ENCODE measurements at regions not wholly inside any gene's neighbourhood (a gene's known extent, or its start where the extent isn't known, plus 50 kb on each side); places are given as distances from the start of the nearest gene placed in this dataset.
"Not testable (repeated sequence)": the region's sequence is repeated elsewhere in the genome, so short reads cannot be mapped to it uniquely, and the experiment has no call there.

GRCh38 chr3:5480190-5480589, 292.7 kb downstream of the EDEM1 start:
- DNase-seq, result no peak

GRCh38 chr3:5485427-5485826, 297.9 kb downstream of the EDEM1 start:
- no peak for DNase-seq

DNA sequence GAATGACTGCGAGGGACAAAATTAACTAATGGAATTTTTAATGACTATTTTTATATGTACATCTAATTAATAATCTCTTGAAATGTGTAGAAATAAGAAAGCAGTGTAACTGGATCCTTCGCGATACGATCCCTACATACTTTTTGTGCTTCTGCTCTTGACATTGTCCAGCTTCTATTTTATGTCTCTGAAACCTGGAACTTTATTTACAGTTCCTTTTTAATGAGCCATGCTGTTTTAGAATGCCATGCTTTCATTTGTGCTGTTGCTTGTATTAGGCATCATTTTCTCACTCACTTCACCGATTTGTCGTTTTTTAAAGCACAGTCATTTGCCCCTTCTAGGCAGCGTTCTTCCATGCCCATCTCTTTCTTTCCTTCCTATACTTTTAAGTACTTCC, 301.3 kb downstream of the EDEM1 start:
- DNase-seq, result no peak

DNA sequence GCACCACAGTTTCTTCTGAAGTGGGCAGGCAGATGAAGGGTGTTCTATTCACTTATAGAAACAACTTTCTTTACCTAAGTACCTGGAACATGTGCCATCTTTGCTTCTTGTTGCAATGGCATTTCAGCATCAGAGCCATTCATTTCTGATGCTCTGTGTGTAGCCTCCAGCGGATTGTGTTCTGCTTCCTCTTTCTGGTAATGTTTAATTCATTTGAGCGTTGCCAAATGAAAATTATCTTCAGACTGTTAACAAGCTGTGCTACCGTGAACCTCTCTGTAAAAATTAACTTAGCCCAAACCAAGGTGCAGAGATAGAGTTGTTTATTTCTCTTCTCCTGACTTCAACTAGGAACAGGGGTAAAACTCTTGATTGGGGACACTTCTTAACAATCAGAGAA, 302.0 kb downstream of the EDEM1 start:
- no peak for DNase-seq

DNA sequence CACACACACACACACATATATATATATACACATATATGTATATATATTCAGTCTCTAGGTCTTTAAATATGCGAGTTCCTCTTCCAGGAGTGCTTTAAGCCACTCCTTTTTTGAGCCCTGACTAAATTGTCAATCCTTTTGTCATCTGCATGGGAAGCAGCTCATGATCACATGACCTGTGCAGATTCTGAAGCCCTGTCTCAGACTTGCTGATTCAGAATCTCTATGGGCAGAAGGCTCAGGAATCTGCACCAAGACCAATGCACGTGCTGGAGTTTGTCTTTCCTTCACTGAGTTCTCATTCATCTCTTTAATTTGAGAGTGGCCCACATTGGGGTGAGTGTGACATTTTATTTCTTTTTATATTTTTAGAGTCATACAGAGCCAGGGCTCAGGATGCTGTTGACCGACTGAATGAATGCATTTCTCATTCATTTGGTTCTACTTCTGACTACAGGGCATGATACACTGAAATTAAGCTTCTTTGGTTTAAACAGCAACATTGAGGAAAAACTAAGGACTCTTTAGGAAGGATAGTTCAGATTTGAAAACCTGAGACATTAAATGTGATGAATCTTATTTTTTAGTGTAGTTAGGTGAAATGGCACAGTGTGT, 307.5 kb downstream of the EDEM1 start:
- DNase-seq, result no peak

GRCh38 chr3:5497497-5497896, 310.0 kb downstream of the EDEM1 start:
- no peak for DNase-seq

GRCh38 chr3:5498981-5499380, 311.5 kb downstream of the EDEM1 start:
- DNase-seq, result no peak

GRCh38 chr3:5499404-5499803, 311.9 kb downstream of the EDEM1 start:
- DNase-seq, result no peak

- DNase-seq, result no peak
These were observed 315.6 kb downstream of the EDEM1 start for GRCh38 chr3:5503136-5503535.

DNA sequence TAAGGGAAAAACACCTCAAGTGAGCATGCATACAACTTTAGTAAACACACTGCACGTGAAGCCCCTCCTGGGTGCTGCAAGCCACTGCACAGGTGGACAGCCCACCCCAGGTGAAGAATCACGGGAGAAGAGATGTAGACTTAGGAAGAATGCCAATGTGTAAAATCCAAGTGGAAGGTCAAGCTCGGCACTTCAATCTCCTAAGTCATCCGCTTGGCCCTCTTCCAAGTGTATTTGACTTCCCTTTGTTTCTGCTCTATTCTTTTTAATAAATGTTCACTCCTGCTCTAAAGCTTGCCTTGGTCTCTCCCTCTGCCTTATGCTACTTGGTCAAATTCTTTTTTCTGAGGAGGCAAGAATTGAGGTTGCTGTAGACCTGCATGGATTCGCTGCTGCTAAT, 316.6 kb downstream of the EDEM1 start:
- DNase-seq, result no peak

- no peak for DNase-seq
These were observed 317.7 kb downstream of the EDEM1 start for GRCh38 chr3:5505163-5505562.

DNA sequence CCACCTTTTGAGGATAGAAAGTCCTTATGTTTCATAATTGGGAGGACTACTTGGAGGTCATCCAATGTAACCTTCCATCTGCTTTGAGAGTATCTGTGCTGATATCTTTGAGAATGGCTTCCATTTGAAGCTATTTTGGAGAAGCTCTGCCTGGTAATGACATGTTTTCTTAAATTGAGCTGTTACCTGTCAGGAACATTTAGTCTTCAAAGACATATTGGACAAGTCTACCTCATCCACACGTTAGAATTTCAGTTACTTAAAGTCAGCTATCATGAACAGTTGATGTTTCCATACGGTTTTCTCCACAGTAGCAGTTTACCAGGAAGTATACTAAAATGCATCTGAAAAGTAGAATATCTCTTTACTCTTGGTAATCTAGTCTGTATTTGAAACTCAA, 318.5 kb downstream of the EDEM1 start:
- DNase-seq, result no peak

GRCh38 chr3:5508860-5509259, 321.4 kb downstream of the EDEM1 start:
- not testable (repeated sequence) for DNase-seq

GRCh38 chr3:5510300-5510699, 322.8 kb downstream of the EDEM1 start:
- DNase-seq, result no peak

- no peak for DNase-seq
These were observed 330.4 kb downstream of the EDEM1 start for GRCh38 chr3:5517921-5518320.

- no peak for DNase-seq
These were observed 332.7 kb downstream of the EDEM1 start for GRCh38 chr3:5520237-5520636.

GRCh38 chr3:5523125-5523524, 335.6 kb downstream of the EDEM1 start:
- DNase-seq, result no peak

GRCh38 chr3:5531039-5531438, 343.5 kb downstream of the EDEM1 start:
- no peak for DNase-seq

DNA sequence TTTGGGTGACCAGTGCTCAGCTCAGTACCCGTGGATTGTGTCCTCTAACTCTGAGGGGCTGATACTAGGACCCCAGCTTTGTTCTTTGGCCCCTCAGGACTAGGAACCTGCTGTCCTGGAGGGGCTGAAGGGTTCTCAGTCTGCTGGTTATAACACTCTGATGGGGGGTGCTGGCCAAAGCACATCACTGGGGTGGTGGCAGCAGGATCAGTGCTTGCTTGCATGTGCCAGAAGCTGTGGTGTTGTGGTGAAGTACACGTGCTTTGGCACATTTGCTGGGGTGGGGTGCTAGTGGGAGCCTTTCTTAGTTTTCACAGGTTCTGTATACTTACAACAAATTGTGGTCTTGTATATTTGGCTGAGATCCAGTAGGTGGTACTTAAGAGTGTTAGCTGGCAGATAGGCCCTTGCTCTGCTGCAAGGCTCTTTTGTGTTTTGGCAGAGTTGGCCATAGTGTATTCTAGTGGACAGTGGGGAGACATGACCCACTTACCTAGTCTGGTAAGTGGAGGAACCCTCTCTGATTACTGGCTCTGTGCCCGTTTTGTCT, 344.3 kb downstream of the EDEM1 start:
- DNase-seq, result no peak

DNA sequence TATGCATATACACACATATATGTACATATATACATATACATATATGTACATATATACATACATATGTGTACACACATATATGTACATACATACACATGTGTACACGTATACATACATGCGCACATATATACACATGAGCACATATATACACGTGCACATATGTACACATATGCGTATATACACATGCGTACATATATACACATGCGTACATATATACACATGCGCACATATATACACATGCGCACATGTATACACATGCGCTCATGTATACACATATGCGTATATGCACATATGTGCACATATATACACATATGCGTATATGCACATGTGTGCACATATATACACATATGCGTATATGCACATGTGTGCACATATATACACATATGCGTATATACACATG, 353.0 kb downstream of the EDEM1 start:
- DNase-seq, result no peak

- no peak for DNase-seq
These were observed 355.0 kb downstream of the EDEM1 start for GRCh38 chr3:5542472-5542871.

DNA sequence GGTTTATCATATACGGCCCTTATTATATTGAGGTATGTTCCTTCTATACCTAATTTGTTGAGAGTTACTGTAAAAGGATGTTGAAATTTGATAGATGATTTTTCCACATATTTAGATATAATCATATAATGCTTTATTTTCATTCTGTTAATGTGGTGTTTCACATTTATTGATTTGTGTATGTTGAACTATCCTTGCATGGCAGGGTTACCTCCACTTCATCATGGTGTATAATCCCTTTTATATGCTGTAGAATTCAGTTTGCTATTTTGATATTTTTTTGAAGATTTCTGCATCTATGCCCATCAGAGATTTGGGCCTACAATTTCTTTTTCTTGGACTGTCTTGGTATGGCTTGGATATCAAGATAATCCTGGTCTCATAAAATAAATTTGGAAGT, 355.5 kb downstream of the EDEM1 start:
- DNase-seq, result no peak

DNA sequence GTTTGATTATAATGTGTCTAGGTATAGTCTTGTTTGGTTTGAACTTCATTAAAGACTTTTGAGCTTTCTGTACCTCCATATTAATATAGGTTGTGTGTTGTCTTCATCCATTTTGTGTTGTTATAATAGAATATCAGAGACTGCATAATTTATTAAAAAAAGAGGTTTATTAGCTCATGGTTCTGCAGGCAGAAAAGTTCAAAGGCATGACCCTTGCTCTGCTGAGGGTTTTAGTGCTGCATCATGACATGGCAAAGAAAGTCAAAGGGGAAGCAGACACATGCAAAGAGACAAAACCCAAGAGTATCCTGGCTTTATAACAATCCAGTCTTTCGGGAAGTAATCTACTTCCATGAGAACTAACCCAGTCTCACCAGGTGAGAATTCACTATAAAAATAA, 358.2 kb downstream of the EDEM1 start:
- no peak for DNase-seq

DNA sequence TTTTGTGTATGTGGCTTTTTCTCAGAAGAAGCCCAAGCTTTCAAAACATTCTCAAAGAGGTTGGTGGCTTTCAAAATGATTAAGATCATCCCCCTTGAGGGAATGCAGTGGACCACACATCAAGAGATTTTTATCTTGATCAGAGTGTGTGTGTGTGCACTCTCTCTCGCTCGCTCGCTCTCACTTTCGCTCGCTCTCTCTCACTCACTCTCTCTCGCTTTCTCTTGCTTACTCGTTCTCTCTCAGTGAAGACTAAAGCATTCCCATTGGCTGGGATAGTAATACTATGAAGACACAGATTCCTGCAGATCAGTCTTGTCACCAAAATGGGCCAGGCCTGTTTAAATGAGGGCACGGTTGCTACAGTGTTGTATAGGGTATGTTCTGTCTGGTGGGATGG, 365.7 kb downstream of the EDEM1 start:
- DNase-seq, result no peak

DNA sequence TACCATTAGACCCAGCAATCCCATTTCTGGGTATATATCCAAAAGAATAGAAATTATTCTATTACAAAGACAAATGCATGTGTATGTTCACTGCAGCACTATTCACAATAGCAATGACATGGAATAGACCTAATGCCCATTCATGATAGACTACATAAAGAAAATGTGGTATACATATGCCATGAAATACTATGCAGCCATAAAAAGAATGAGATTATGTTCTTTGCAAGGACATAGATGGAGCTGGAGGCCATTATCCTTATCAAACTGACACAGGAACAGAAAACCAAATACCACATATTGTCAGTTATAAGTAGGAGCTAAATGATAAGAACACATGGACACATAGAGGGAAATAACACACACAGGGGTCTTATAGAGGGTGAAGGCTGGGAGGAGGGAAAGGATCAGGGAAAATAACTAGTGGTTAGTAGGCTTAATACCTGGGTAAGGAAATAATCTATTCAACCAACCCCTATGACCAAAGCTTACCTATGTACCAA, 366.8 kb downstream of the EDEM1 start:
- no peak for DNase-seq

All from NCI-H2171 treated with DMSO at 0.1 percent for 48 hours (cell line).